CD14-positive monocyte (primary cell): ENCODE measurements at regions not wholly inside any gene's neighbourhood (a gene's known extent, or its start where the extent isn't known, plus 50 kb on each side); places are given as distances from the start of the nearest gene placed in this dataset.

Source experiments
- DNase-seq, 3 donors: peaks; one replicate each; pipeline ENCODE4 v3.0.0-alpha.2; 2011 to 2022
- H2AFZ ChIP-seq: 2 replicates; pipeline ENCODE4 v1.6.0; 2012; ENCODE audit warnings: mild to moderate bottlenecking, low read depth, low read length, inconsistent platforms; ENCODE audit not compliant: insufficient read depth, poor library complexity, severe bottlenecking
- H3K27ac ChIP-seq, 2 donors: 1 replicate in 1 of 2; 2 replicates in 1 of 2; pipeline ENCODE4 v1.5.1; 2012 to 2013; ENCODE audit warnings: low read length in 2 of 2, control low read depth in 1 of 2, inconsistent platforms in 1 of 2, low read depth in 1 of 2, mild to moderate bottlenecking in 1 of 2
- H3K27me3 ChIP-seq, 2 donors: one replicate each; pipeline versions ENCODE4 v1.6.0 to v1.6.1; 2011 to 2013; ENCODE audit warnings: low read length in 2 of 2; ENCODE audit not compliant: control insufficient read depth in 2 of 2, insufficient read depth in 2 of 2
- H3K36me3 ChIP-seq, 2 donors: replicated peaks in 1 of 2; 1 replicate in 1 of 2; 2 replicates in 1 of 2; pipeline versions ENCODE4 v1.5.1 to v1.6.1; 2012 to 2013; ENCODE audit warnings: low read length in 2 of 2, control low read depth in 1 of 2, inconsistent platforms in 1 of 2, mild to moderate bottlenecking in 1 of 2; ENCODE audit not compliant: insufficient read depth in 2 of 2, control insufficient read depth in 1 of 2
- H3K4me1 ChIP-seq, 2 donors: 1 replicate in 1 of 2; 2 replicates in 1 of 2; pipeline versions ENCODE4 v1.5.1 to v1.6.1; 2012 to 2013; ENCODE audit warnings: low read length in 2 of 2, control low read depth in 1 of 2, inconsistent platforms in 1 of 2, mild to moderate bottlenecking in 1 of 2, moderate library complexity in 1 of 2; ENCODE audit not compliant: insufficient read depth in 2 of 2, control insufficient read depth in 1 of 2
- H3K4me2 ChIP-seq: replicated peaks from 2 replicates; pipeline ENCODE3; 2012; ENCODE audit warnings: low read length, moderate library complexity, mild to moderate bottlenecking; ENCODE audit not compliant: poor library complexity, severe bottlenecking; ENCODE audit errors: extremely low read depth
- H3K4me3 ChIP-seq, 3 experiments: fragments of 200-600 bp in 1 of 3; sonication (generic) in 1 of 3; replicated peaks in 1 of 3; 1 replicate in 2 of 3; 2 replicates in 1 of 3; pipeline ENCODE4 v1.5.1; 2011 to 2013; ENCODE audit warnings: low read length in 3 of 3, mild to moderate bottlenecking in 3 of 3, control low read depth in 2 of 3, low read depth in 2 of 3, inconsistent platforms in 1 of 3, moderate library complexity in 1 of 3
- H3K79me2 ChIP-seq: 2 replicates; pipeline ENCODE4 v1.6.0; 2012; ENCODE audit warnings: mild to moderate bottlenecking, control low read depth, inconsistent platforms, low read length, moderate library complexity; ENCODE audit not compliant: insufficient read depth
- H3K9ac ChIP-seq: 2 replicates; pipeline ENCODE4 v1.6.0; 2017; ENCODE audit warnings: low read length, mild to moderate bottlenecking; ENCODE audit not compliant: insufficient read depth, poor library complexity, severe bottlenecking
- H3K9me3 ChIP-seq, 2 donors: replicated peaks in 1 of 2; 1 replicate in 1 of 2; 2 replicates in 1 of 2; pipeline versions ENCODE4 v1.5.1 to v1.6.1; 2012 to 2013; ENCODE audit warnings: low read length in 2 of 2, control low read depth in 1 of 2; ENCODE audit not compliant: control insufficient read depth in 1 of 2, insufficient read depth in 1 of 2
- H4K20me1 ChIP-seq: 2 replicates; pipeline ENCODE4 v1.6.0; 2012; ENCODE audit warnings: mild to moderate bottlenecking, low read length, control low read depth, moderate library complexity; ENCODE audit not compliant: insufficient read depth
- H3K27ac Mint-ChIP-seq, 7 donors: one replicate each; pipeline ENCODE4 v1.8.0; 2020; ENCODE audit warnings: mild to moderate bottlenecking in 7 of 7, mixed read lengths in 7 of 7, moderate library complexity in 6 of 7, inconsistent platforms in 2 of 7
- H3K27me3 Mint-ChIP-seq, 3 donors: one replicate each; pipeline ENCODE4 v1.8.0; 2021 to 2022; ENCODE audit warnings: low read depth in 3 of 3, mild to moderate bottlenecking in 3 of 3, mixed read lengths in 3 of 3, moderate library complexity in 3 of 3, inconsistent platforms in 1 of 3
- H3K36me3 Mint-ChIP-seq, 2 donors: one replicate each; pipeline ENCODE4 v1.8.0; 2020; ENCODE audit warnings: mixed read lengths in 2 of 2, inconsistent platforms in 1 of 2, mild to moderate bottlenecking in 1 of 2
- H3K4me1 Mint-ChIP-seq: one replicate; pipeline ENCODE4 v1.8.0; 2020; ENCODE audit warnings: mild to moderate bottlenecking, mixed read lengths
- H3K4me3 Mint-ChIP-seq, 2 donors: one replicate each; pipeline ENCODE4 v1.8.0; 2020; ENCODE audit warnings: mild to moderate bottlenecking in 2 of 2, mixed read lengths in 2 of 2, moderate library complexity in 1 of 2
- H3K9me3 Mint-ChIP-seq, 7 donors: one replicate each; pipeline ENCODE4 v1.8.0; 2020 to 2022; ENCODE audit warnings: mixed read lengths in 7 of 7, mild to moderate bottlenecking in 6 of 7, moderate library complexity in 6 of 7, inconsistent platforms in 2 of 7
- CTCF ChIP-seq: fragments of 200-600 bp; IDR thresholded peaks from one replicate; pipeline ENCODE4 v1.8.0; 2022; ENCODE audit warnings: antibody characterized with exemption, mild to moderate bottlenecking
- WGBS: methylation state at CpG from one replicate; pipeline ENCODE4 v1.1.5; 2013; ENCODE audit warnings: missing lambda C conversion rate; ENCODE audit not compliant: insufficient coverage; 5-methylcytosine and 5-hydroxymethylcytosine counted together
- intact Hi-C, 2 donors: fragments of 100-400 bp; cut with micrococcal nuclease; formaldehyde crosslinking; loops; one replicate each; pipeline versions ENCODE4 v1.15.0 to v1.15.1; 2023

GRCh38 chr2:60676706-60677330 is 79.2 kb upstream of the PAPOLG start:
- H4K20me1 ChIP-seq = no peaks in the 10 kb centered on the region
- intact Hi-C loops = no loop called here
- DNase-seq = no peak
- no peaks in the 10 kb centered on the region for H3K79me2 ChIP-seq
- peaks cover 0 to 3% (median 0%) of the 10 kb centered on the region in 7 donors for H3K9me3 Mint-ChIP-seq
- H3K27ac ChIP-seq = no peak overlapping the region
- WGBS = 14% methylated on average over 1 of the region's 4 CpGs
- H3K27me3 Mint-ChIP-seq = peaks cover 0 to 6% (median 3%) of the 10 kb centered on the region in 3 donors
- peak overlapping the region in 1 of 7 donors; percentile 46 for H3K27ac Mint-ChIP-seq
- H3K9ac ChIP-seq = no peak overlapping the region
- H2AFZ ChIP-seq = peak overlapping the region; percentile 68
- no peaks in the 10 kb centered on the region for H3K36me3 Mint-ChIP-seq
- H3K4me1 ChIP-seq = peaks cover 9 to 13% of the 10 kb centered on the region in 2 donors
- no peak overlapping the region for H3K4me2 ChIP-seq
- no peaks in the 10 kb centered on the region for H3K36me3 ChIP-seq
- TF ChIP-seq CTCF = no peak
- peaks cover 21% of the 10 kb centered on the region for H3K4me1 Mint-ChIP-seq
- no peaks in the 10 kb centered on the region for H3K27me3 ChIP-seq
- H3K4me3 Mint-ChIP-seq = no peak overlapping the region
- peaks cover 0 to 3% of the 10 kb centered on the region in 2 donors for H3K9me3 ChIP-seq
- no peak overlapping the region for H3K4me3 ChIP-seq

- no peak for DNase-seq
- Histone ChIP-seq H3K4me1 (peaks cover 9 to 13% of the 10 kb centered on the region in 2 donors), H4K20me1 (no peaks in the 10 kb centered on the region), H3K27ac (no peak overlapping the region), H3K9me3 (peaks cover 0 to 3% of the 10 kb centered on the region in 2 donors), H3K79me2 (no peaks in the 10 kb centered on the region), H3K4me2 (no peak overlapping the region), H3K9ac (no peak overlapping the region), H3K36me3 (no peaks in the 10 kb centered on the region), H3K4me3 (no peak overlapping the region), H2AFZ (peak overlapping the region; percentile 68), H3K27me3 (no peaks in the 10 kb centered on the region)
- H3K27me3 Mint-ChIP-seq = peaks cover 0 to 6% (median 3%) of the 10 kb centered on the region in 3 donors
- H3K9me3 Mint-ChIP-seq = peaks cover 0 to 3% (median 0%) of the 10 kb centered on the region in 7 donors
- TF ChIP-seq CTCF = no peak
- H3K27ac Mint-ChIP-seq = peak overlapping the region in 1 of 7 donors; percentile 15
- no peak overlapping the region for H3K4me3 Mint-ChIP-seq
- peaks cover 21% of the 10 kb centered on the region for H3K4me1 Mint-ChIP-seq
- H3K36me3 Mint-ChIP-seq = no peaks in the 10 kb centered on the region
- intact Hi-C loops = no loop called here
- 58% methylated on average over 2 of the region's 4 CpGs for WGBS
These were observed 78.7 kb upstream of the PAPOLG start for GRCh38 chr2:60677356-60677755.
